GM12878 (cell line): ENCODE measurements at regions not wholly inside any gene's neighbourhood (a gene's known extent, or its start where the extent isn't known, plus 50 kb on each side); places are given as distances from the start of the nearest gene placed in this dataset.

ENCODE experiments used
- CTCF ChIP-seq, 3 experiments: IDR thresholded peaks in 2 of 3; conservative IDR thresholded peaks in 1 of 3; 2 replicates each; pipeline ENCODE4 v1.5.1; 2011; ENCODE audit warnings: low read depth in 3 of 3, low read length in 3 of 3, mild to moderate bottlenecking in 3 of 3, control low read depth in 2 of 3, moderate library complexity in 2 of 3, inconsistent platforms in 1 of 3, mixed read lengths in 1 of 3; ENCODE audit not compliant: control insufficient read depth in 2 of 3, insufficient read depth in 1 of 3; ENCODE audit errors: extremely low read depth in 1 of 3
- CUX1 ChIP-seq: IDR thresholded peaks from 2 replicates; pipeline ENCODE4 v1.6.1; 2012; ENCODE audit warnings: improper control_type of control experiment, low read depth, low read length; ENCODE audit not compliant: insufficient replicate concordance
- GABPA ChIP-seq: IDR thresholded peaks from 2 replicates; pipeline ENCODE4 v1.6.1; 2014; ENCODE audit warnings: antibody characterized with exemption, low read depth, mild to moderate bottlenecking, inconsistent platforms
- HDAC6 ChIP-seq: fragments of 200-600 bp; sonication (generic); IDR thresholded peaks from one replicate; pipeline ENCODE4 v1.8.0; 2017; ENCODE audit warnings: antibody characterized with exemption; ENCODE audit not compliant: unreplicated experiment
- KDM1A ChIP-seq: fragments of 200-600 bp; sonication (generic); IDR thresholded peaks from 2 replicates; pipeline ENCODE4 v1.6.1; 2016; ENCODE audit warnings: borderline replicate concordance
- POLR2A ChIP-seq: IDR thresholded peaks from 2 replicates; pipeline ENCODE4 v1.6.1; 2011; ENCODE audit warnings: low read depth, mild to moderate bottlenecking, low read length
- RFX5 ChIP-seq: IDR thresholded peaks from 2 replicates; pipeline ENCODE4 v1.6.1; 2011; ENCODE audit warnings: low read depth, low read length, improper control_type of control experiment
- TAF1 ChIP-seq: IDR thresholded peaks from 2 replicates; pipeline ENCODE4 v1.6.1; 2011; ENCODE audit warnings: mild to moderate bottlenecking, low read depth, low read length, borderline replicate concordance

GRCh38 chr4:156505341-156505955 is 466.2 kb downstream of the PDGFC start:
- no peak for TF ChIP-seq KDM1A
- no peak for TF ChIP-seq TAF1
- TF ChIP-seq CTCF (IDR thresholded peaks at IDR 0.05 in 2 of 3, conservative IDR thresholded peaks at IDR 0.05 in 1 of 3; ENCODE audit: control insufficient read depth in 2 of 3, extremely low read depth in 1 of 3, insufficient read depth in 1 of 3, low read depth in 3 of 3, low read length in 3 of 3): no peak
- no peak for TF ChIP-seq POLR2A
- TF ChIP-seq HDAC6: no peak
- no peak for TF ChIP-seq RFX5
- TF ChIP-seq GABPA: no peak
- TF ChIP-seq CUX1: no peak
